ENCODE measurements at regions not wholly inside any gene's neighbourhood (a gene's known extent, or its start where the extent isn't known, plus 50 kb on each side); places are given as distances from the start of the nearest gene placed in this dataset.

DNA sequence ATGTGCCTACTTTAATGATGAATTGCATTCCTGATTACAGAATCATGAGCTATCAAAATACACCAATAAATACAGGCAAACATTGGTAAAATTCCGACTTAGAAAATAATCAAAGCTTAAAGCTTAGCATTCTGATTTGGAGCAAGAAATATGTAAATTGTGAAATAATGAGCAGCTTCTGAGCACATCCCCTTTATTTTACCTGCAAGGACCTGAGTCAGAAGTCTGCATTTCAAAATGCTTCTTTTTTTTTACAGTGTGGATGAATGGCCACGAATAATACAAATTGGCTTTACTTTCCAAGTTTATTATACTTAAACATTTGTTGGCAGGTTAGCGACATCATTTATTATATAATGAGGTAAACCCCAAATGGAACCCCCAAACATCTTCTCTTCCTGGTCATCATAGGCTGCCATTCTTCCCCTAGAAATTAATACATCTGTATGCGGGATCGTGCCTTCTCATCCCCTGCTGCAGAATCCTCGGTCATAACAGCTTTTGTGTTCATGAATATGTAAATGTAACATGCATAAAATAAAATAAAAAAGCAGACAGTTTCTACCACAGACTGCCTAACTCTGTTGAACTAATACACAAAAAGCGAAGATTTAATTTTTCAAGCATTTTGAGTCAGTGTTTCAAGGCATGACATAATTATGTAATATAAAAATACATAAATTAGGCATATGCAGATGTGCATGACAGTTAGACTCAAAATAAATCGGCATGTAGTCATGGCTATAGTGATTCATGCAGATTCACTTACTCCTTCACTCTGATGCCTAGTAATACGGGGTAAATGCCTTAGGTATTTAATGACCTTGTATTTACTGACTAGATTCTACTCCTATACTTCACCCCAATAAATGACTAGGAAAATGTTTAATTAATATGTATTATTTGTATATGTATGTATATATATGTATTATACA lies 339.7 kb downstream of the USP25 start:
- no peak overlapping the region for H3K4me3 Mint-ChIP-seq
- no peaks in the 10 kb centered on the region for H3K36me3 Mint-ChIP-seq (ENCODE audit: low read depth)
- no peak for DNase-seq
- H3K27ac Mint-ChIP-seq, result no peak overlapping the region
- peaks cover 8% of the 10 kb centered on the region for H3K27me3 Mint-ChIP-seq
- no peaks in the 10 kb centered on the region for H3K9me3 ChIP-seq (ENCODE audit: control insufficient read depth, low read length, poor library complexity, severe bottlenecking)
- no peak for ATAC-seq
- no peaks in the 10 kb centered on the region for H3K4me1 Mint-ChIP-seq

DNA sequence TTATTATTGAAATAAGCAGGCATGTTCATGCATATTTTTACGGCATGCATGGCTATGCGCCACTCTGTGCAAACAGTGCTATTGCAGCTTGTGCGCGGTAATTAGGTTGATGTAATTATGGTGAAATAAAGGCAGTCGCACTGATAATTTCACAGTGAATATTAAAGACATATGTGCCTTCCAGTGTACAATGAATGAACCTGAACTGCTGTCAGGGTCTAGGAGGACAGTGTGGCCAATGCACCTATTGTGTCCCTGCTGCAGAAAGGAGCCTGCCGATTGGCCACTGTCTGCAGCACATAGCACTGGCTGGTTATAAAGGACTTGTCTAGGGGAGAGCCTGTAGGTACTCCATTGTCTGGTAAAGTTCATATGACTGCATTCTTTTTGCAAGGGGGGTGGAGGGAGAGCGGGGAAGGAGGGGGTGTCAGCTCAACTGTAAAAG lies 340.4 kb downstream of the USP25 start:
- Mint-ChIP-seq H3K27me3 (peaks cover 8% of the 10 kb centered on the region), H3K4me3 (no peak overlapping the region), H3K36me3 (ENCODE audit: low read depth) (no peaks in the 10 kb centered on the region), H3K4me1 (no peaks in the 10 kb centered on the region), H3K27ac (no peak overlapping the region)
- DNase-seq (no peak), ATAC-seq (no peak)
- H3K9me3 ChIP-seq (ENCODE audit: control insufficient read depth, low read length, poor library complexity, severe bottlenecking), result no peaks in the 10 kb centered on the region

DNA sequence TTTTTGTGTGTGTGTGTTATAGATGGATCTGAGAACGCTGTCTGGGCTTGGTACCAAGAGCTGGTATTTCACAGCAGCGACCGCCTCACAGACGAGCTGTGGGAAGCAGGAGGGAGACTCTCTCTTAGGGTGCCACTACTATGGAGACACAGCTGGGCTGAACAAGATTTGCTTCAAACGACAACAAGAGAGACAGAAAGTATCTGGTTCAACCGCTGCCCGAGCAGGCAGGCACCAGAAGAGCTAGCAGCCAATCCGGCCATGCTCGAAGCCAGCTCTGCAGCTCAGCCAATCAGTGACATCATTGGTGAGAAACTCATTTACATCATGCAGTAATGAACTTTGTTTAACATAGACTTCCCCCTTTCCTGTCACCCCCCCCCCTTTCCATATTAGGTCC lies 341.3 kb downstream of the USP25 start:
- no peak overlapping the region for H3K27ac Mint-ChIP-seq
- H3K9me3 ChIP-seq (ENCODE audit: control insufficient read depth, low read length, poor library complexity, severe bottlenecking), result no peaks in the 10 kb centered on the region
- ATAC-seq, result no peak
- H3K27me3 Mint-ChIP-seq, result peaks cover 8% of the 10 kb centered on the region
- H3K4me3 Mint-ChIP-seq, result no peak overlapping the region
- no peak for DNase-seq
- no peaks in the 10 kb centered on the region for H3K36me3 Mint-ChIP-seq (ENCODE audit: low read depth)
- no peaks in the 10 kb centered on the region for H3K4me1 Mint-ChIP-seq

DNA sequence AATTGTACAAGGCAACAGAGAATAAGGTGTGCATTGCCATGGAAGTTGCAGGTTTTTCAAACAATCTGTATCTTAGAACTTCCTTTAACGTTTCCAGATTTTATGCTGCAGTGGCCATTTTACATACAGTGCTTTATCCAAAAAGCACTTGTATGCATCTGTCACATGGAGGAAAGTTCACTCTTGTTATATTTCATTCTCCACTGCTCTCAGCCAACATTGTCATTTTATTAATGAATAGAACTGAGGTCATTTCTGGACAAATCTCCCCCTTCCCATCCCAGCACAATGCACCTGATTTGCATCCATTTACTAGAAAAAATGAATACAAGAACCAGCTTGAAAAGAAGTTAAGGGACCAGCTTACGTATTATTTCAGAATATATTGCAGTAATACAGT lies 342.0 kb downstream of the USP25 start:
- H3K9me3 ChIP-seq (ENCODE audit: control insufficient read depth, low read length, poor library complexity, severe bottlenecking), result no peaks in the 10 kb centered on the region
- Mint-ChIP-seq H3K36me3 (ENCODE audit: low read depth) (no peaks in the 10 kb centered on the region), H3K27ac (no peak overlapping the region), H3K27me3 (peaks cover 8% of the 10 kb centered on the region), H3K4me3 (no peak overlapping the region), H3K4me1 (no peaks in the 10 kb centered on the region)
- DNase-seq (no peak), ATAC-seq (no peak)

DNA sequence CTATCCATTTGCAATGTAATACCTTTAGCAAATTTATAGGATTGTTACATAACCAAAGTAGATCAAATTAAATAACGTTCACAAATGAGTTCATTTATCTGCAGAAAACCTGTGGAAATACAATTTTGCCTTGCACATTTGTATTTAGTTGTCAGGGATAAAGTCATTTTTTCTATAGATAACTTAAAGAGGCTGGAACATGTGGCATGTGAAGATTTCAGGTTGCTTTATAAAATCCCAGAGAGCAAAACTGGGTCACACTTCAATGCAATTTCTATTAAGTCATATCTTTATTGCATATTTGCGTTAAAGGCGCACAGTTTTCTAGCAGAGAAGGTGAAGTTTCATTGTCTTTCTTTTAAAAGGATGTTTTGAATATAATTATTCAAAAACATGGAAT lies 342.4 kb downstream of the USP25 start:
- Mint-ChIP-seq H3K27ac (no peak overlapping the region), H3K4me3 (no peak overlapping the region), H3K36me3 (ENCODE audit: low read depth) (no peaks in the 10 kb centered on the region), H3K27me3 (peaks cover 8% of the 10 kb centered on the region), H3K4me1 (no peaks in the 10 kb centered on the region)
- no peak for ATAC-seq
- no peak for DNase-seq
- no peaks in the 10 kb centered on the region for H3K9me3 ChIP-seq (ENCODE audit: control insufficient read depth, low read length, poor library complexity, severe bottlenecking)

DNA sequence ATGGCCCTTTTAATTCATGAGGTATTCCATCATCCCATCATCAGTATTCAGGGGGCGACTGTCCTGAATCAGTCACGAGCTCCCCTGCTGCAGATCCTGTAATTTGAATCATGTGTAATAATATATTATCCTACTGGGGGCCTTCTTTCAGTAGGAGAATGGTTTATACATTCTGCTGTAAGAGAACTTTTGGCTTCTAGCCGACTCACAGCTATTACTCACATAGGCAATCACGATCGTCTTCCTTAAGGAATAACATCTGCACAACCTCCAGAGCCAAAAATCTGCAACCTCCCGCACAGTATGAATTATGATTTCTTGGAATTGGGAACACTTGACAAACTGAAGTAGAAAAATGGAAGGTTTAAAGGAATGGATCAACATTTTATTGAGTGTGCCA lies 343.0 kb downstream of the USP25 start:
- DNase-seq, result no peak
- H3K4me1 Mint-ChIP-seq, result no peaks in the 10 kb centered on the region
- ATAC-seq, result no peak
- no peaks in the 10 kb centered on the region for H3K36me3 Mint-ChIP-seq (ENCODE audit: low read depth)
- peaks cover 8% of the 10 kb centered on the region for H3K27me3 Mint-ChIP-seq
- H3K9me3 ChIP-seq (ENCODE audit: control insufficient read depth, low read length, poor library complexity, severe bottlenecking), result no peaks in the 10 kb centered on the region
- H3K27ac Mint-ChIP-seq, result no peak overlapping the region
- H3K4me3 Mint-ChIP-seq, result no peak overlapping the region

DNA sequence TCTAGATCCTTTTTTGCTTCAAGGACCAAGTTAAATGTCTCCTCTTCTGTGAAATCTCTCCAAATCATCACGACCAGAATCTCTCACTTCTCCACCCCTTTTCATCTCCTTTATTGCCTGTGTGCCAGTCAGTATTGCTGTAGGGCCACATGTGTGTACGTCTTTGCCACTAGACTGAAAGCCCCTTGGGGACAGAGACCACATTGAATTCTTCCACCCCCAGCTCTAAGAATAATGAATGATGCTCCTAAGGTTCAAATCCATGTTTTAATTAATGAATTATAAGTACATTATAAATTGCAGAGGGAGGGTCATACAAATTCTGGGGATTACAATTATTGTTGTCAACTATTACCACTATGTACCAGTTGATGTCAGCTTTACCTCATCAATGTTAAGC lies 343.8 kb downstream of the USP25 start:
- Mint-ChIP-seq H3K4me1 (no peaks in the 10 kb centered on the region), H3K27ac (no peak overlapping the region)

DNA sequence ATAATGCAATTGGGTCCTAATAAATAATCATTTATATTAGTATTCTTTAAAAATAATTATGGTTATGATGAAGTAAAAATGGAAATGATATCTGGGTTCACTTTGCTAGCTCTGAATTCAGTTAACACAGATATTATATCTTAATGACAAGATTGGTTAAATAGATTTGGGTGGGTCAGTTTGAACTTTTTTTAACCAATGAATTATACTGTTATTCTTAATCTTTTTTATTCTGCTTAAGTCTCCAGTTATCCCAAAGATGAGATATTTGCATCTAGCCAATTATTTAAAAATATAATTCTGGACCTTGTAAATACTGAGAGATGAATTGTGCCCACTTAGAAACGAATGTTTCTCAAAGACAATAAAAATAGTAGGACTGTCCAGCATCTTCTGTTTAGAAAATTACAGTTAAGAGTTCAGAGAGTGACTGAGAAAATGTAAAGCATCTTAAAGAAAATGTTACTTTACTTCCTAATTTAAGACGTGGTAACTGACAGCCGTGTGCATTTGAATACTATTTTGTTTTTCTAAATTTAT lies 345.2 kb downstream of the USP25 start:
- no peaks in the 10 kb centered on the region for H3K9me3 ChIP-seq (ENCODE audit: control insufficient read depth, low read length, poor library complexity, severe bottlenecking)
- H3K36me3 Mint-ChIP-seq (ENCODE audit: low read depth), result no peaks in the 10 kb centered on the region
- no peaks in the 10 kb centered on the region for H3K4me1 Mint-ChIP-seq
- no peak for DNase-seq
- no peak overlapping the region for H3K4me3 Mint-ChIP-seq
- peaks cover 12% of the 10 kb centered on the region for H3K27me3 Mint-ChIP-seq
- no peak overlapping the region for H3K27ac Mint-ChIP-seq
- no peak for ATAC-seq

More for the DNA sequence above, 343.8 kb downstream of the USP25 start:
- Mint-ChIP-seq H3K4me3 (no peak overlapping the region), H3K36me3 (ENCODE audit: low read depth) (no peaks in the 10 kb centered on the region), H3K27me3 (peaks cover 10% of the 10 kb centered on the region)
- no peaks in the 10 kb centered on the region for H3K9me3 ChIP-seq (ENCODE audit: control insufficient read depth, low read length, poor library complexity, severe bottlenecking)
- DNase-seq (no peak), ATAC-seq (no peak)

DNA sequence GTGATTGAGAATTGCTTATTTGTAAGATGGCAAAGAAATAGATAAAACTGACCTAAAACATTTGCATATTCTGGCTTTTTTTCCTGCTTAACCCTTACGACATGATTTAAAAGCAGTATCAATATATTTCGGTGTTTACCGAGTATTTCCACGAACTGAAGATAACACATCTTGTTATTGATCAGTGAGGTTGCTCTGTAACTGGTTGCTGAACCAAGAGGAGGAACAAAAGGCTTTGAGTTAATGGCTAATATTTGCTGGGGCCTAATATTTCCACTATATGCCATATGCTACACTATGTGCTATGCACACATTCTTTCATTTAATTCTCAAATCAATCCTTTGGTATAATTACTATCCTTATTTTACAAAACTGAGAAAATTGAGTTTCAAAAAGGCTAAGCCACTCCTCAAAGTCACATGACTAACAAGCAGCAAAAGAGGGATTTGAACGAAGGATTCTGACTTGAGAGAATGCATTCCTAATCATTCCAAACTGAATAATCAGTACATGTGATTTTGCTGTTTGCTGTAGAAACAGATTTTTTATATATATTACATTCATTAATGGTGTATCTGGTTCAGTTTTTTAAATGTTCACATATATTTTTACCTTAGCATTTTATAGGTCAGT lies 346.0 kb downstream of the USP25 start:
- no peak for DNase-seq
- ATAC-seq, result no peak
- no peaks in the 10 kb centered on the region for H3K9me3 ChIP-seq (ENCODE audit: control insufficient read depth, low read length, poor library complexity, severe bottlenecking)
- Mint-ChIP-seq H3K36me3 (ENCODE audit: low read depth) (no peaks in the 10 kb centered on the region), H3K27me3 (peaks cover 7% of the 10 kb centered on the region), H3K4me3 (no peak overlapping the region), H3K27ac (no peak overlapping the region), H3K4me1 (no peaks in the 10 kb centered on the region)

DNA sequence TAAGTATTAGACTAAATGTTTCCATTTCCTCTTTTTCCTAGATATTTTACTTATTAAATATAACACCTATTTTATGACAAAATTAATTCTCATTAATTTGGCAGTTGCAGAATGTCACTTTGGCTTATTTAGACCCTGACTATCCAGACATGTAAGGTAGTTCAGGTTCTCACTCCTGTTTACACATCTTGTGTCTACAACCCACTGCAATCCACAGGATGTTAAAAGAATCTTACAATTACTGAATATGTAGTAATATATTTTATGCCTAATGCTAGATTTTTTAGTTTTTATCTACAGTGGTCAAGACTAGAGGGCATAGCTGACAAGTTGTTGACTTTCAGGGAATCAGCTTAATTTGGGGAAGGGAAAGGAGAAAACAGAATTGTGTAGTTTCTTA lies 346.7 kb downstream of the USP25 start:
- no peaks in the 10 kb centered on the region for H3K36me3 Mint-ChIP-seq (ENCODE audit: low read depth)
- H3K4me3 Mint-ChIP-seq, result no peak overlapping the region
- no peak for ATAC-seq
- no peak for DNase-seq
- H3K27me3 Mint-ChIP-seq, result peaks cover 7% of the 10 kb centered on the region
- no peaks in the 10 kb centered on the region for H3K4me1 Mint-ChIP-seq
- H3K9me3 ChIP-seq (ENCODE audit: control insufficient read depth, low read length, poor library complexity, severe bottlenecking), result no peaks in the 10 kb centered on the region
- H3K27ac Mint-ChIP-seq, result no peak overlapping the region

DNA sequence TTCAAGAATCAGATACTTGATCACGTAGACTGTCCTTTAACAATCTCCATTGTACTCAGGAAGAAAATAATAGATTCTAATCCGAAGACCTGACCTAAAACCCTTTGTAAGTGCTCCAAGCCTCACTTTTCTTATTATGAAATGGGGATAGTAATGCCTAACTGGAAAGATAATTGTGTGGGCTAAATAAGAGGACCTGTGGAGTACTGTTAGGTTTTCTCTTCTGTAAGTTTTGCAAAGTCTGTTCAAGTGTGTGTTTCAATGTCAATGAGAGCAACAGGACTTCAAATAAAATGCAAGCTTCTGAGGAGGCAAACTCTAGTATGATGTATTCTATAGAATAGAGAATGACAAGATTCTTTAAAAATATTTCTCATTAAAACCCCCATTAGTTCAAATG lies 348.6 kb downstream of the USP25 start:
- H3K4me3 Mint-ChIP-seq, result no peak overlapping the region
- H3K27ac Mint-ChIP-seq, result no peak overlapping the region
- H3K27me3 Mint-ChIP-seq, result peaks cover 9% of the 10 kb centered on the region
- no peaks in the 10 kb centered on the region for H3K4me1 Mint-ChIP-seq
- no peaks in the 10 kb centered on the region for H3K9me3 ChIP-seq (ENCODE audit: control insufficient read depth, low read length, poor library complexity, severe bottlenecking)
- DNase-seq (no peak), ATAC-seq (no peak)
- H3K36me3 Mint-ChIP-seq (ENCODE audit: low read depth), result no peaks in the 10 kb centered on the region

DNA sequence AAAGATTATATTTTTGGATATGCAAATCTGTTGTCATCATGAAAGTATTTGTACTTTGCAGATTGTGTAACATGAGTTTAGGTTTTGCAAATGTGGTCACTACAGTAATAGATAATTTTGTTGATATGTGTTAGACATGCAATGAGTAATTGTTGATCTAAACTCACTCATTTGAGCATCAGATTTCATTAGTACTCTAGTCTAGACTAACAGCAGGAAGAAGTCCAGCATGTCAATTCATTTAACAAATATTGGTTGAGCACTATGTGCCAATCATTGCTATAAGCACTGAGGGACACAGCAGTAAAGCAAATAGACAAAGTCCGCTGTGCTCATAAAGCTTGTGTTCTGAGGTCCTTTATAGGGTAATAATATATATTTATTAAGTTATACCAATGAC lies 350.0 kb downstream of the USP25 start:
- DNase-seq (no peak), ATAC-seq (no peak)
- H3K27me3 Mint-ChIP-seq, result peaks cover 9% of the 10 kb centered on the region
- H3K9me3 ChIP-seq (ENCODE audit: control insufficient read depth, low read length, poor library complexity, severe bottlenecking), result no peaks in the 10 kb centered on the region
- H3K4me3 Mint-ChIP-seq, result no peak overlapping the region
- no peaks in the 10 kb centered on the region for H3K4me1 Mint-ChIP-seq
- H3K27ac Mint-ChIP-seq, result no peak overlapping the region
- H3K36me3 Mint-ChIP-seq (ENCODE audit: low read depth), result no peaks in the 10 kb centered on the region

DNA sequence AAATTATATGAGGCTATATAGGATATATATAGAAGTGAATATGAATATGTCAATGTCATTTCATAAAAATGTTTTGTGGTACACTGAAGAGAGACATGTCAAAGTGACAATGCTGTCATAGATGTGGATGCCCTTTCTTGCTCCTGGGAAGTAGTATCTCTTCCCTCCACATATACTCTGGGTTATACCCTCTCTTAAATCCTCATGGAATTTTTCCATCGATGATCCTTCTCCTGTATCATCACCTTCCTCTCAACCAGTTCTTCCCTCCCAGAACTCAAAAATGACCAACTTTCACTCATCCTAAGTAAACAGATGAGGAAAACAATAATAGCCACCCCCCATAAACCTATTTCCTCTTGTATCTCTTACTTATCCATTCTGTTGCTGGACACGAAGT lies 351.5 kb downstream of the USP25 start:
- no peak overlapping the region for H3K27ac Mint-ChIP-seq
- ATAC-seq, result no peak
- no peaks in the 10 kb centered on the region for H3K9me3 ChIP-seq (ENCODE audit: control insufficient read depth, low read length, poor library complexity, severe bottlenecking)
- H3K4me1 Mint-ChIP-seq, result no peaks in the 10 kb centered on the region
- no peak for DNase-seq
- no peaks in the 10 kb centered on the region for H3K36me3 Mint-ChIP-seq (ENCODE audit: low read depth)
- H3K4me3 Mint-ChIP-seq, result no peak overlapping the region
- H3K27me3 Mint-ChIP-seq, result peaks cover 9% of the 10 kb centered on the region

Measured in T-helper 17 cell (primary cell).